ENCODE measurements at regions not wholly inside any gene's neighbourhood (a gene's known extent, or its start where the extent isn't known, plus 50 kb on each side); places are given as distances from the start of the nearest gene placed in this dataset.
"Not testable (repeated sequence)": the region's sequence is repeated elsewhere in the genome, so short reads cannot be mapped to it uniquely, and the experiment has no call there.

- DNase-seq (ENCODE audit: low spot score), result no peak
Observed at GRCh38 chr2:122300758-122301157, 545.3 kb downstream of the TSN start.

GRCh38 chr2:122307763-122308162 is 552.3 kb downstream of the TSN start:
- DNase-seq (ENCODE audit: low spot score), result no peak

- no peak for DNase-seq (ENCODE audit: low spot score)
Observed at GRCh38 chr2:122315306-122315705, 559.9 kb downstream of the TSN start.

- DNase-seq (ENCODE audit: low spot score), result no peak
Observed at GRCh38 chr2:122319539-122320132, 564.2 kb downstream of the TSN start.

- no peak for DNase-seq (ENCODE audit: low spot score)
Observed at GRCh38 chr2:122322815-122323214, 567.4 kb downstream of the TSN start.

GRCh38 chr2:122323927-122324326 is 568.5 kb downstream of the TSN start:
- DNase-seq (ENCODE audit: low spot score), result no peak

GRCh38 chr2:122326471-122326870 is 571.0 kb downstream of the TSN start:
- no peak for DNase-seq (ENCODE audit: low spot score)

GRCh38 chr2:122328816-122329215 is 573.4 kb downstream of the TSN start:
- no peak for DNase-seq (ENCODE audit: low spot score)

GRCh38 chr2:122329278-122329677 is 573.8 kb downstream of the TSN start:
- no peak for DNase-seq (ENCODE audit: low spot score)

- no peak for DNase-seq (ENCODE audit: low spot score)
Observed at GRCh38 chr2:122333932-122334331, 578.5 kb downstream of the TSN start.

- no peak for DNase-seq (ENCODE audit: low spot score)
Observed at GRCh38 chr2:122338000-122338399, 582.5 kb downstream of the TSN start.

GRCh38 chr2:122340246-122340645 is 584.8 kb downstream of the TSN start:
- no peak for DNase-seq (ENCODE audit: low spot score)

GRCh38 chr2:122341007-122341406 is 585.6 kb downstream of the TSN start:
- no peak for DNase-seq (ENCODE audit: low spot score)

- not testable (repeated sequence) for DNase-seq (ENCODE audit: low spot score)
Observed at GRCh38 chr2:122352151-122352550, 596.7 kb downstream of the TSN start.

- DNase-seq (ENCODE audit: low spot score), result no peak
Observed at GRCh38 chr2:122357998-122358397, 602.5 kb downstream of the TSN start.

- DNase-seq (ENCODE audit: low spot score), result no peak
Observed at GRCh38 chr2:122358729-122359128, 603.3 kb downstream of the TSN start.

GRCh38 chr2:122363885-122364284 is 608.4 kb downstream of the TSN start:
- no peak for DNase-seq (ENCODE audit: low spot score)

- no peak for DNase-seq (ENCODE audit: low spot score)
Observed at GRCh38 chr2:122366427-122366826, 611.0 kb downstream of the TSN start.

GRCh38 chr2:122366969-122367645 is 611.7 kb downstream of the TSN start:
- DNase-seq (ENCODE audit: low spot score), result no peak

- no peak for DNase-seq (ENCODE audit: low spot score)
Observed at GRCh38 chr2:122367646-122368010, 612.2 kb downstream of the TSN start.

GRCh38 chr2:122368576-122369243 is 613.3 kb downstream of the TSN start:
- no peak for DNase-seq (ENCODE audit: low spot score)

- no peak for DNase-seq (ENCODE audit: low spot score)
Observed at GRCh38 chr2:122378521-122378920, 623.1 kb downstream of the TSN start.

GRCh38 chr2:122384768-122385333 is 629.4 kb downstream of the TSN start:
- DNase-seq (ENCODE audit: low spot score), result no peak

Measured in SK-N-DZ (cell line).